Dendritic cell treated with granulocyte-macrophage colony-stimulating factor and Interleukin-4, amounts not matched to agents 40 ng/mL and 50 ng/mL, for 4 days (primary cell): ENCODE measurements at regions not wholly inside any gene's neighbourhood (a gene's known extent, or its start where the extent isn't known, plus 50 kb on each side); places are given as distances from the start of the nearest gene placed in this dataset.
"Not testable (repeated sequence)": the region's sequence is repeated elsewhere in the genome, so short reads cannot be mapped to it uniquely, and the experiment has no call there.

Experiments
- H3K27ac Mint-ChIP-seq: one replicate; pipeline ENCODE4 v1.8.0; 2022; ENCODE audit warnings: mild to moderate bottlenecking, mixed read lengths
- H3K27me3 Mint-ChIP-seq: one replicate; pipeline ENCODE4 v1.8.0; 2022; ENCODE audit warnings: mild to moderate bottlenecking, mixed read lengths
- H3K36me3 Mint-ChIP-seq: one replicate; pipeline ENCODE4 v1.8.0; 2022; ENCODE audit warnings: low read depth, mixed read lengths
- H3K4me1 Mint-ChIP-seq: one replicate; pipeline ENCODE4 v1.8.0; 2022; ENCODE audit warnings: low read depth, mixed read lengths
- H3K4me3 Mint-ChIP-seq: one replicate; pipeline ENCODE4 v1.8.0; 2022; ENCODE audit warnings: mild to moderate bottlenecking, moderate library complexity, mixed read lengths
- H3K9me3 Mint-ChIP-seq: one replicate; pipeline ENCODE4 v1.8.0; 2022; ENCODE audit warnings: mixed read lengths
- intact Hi-C: fragments of 100-400 bp; cut with micrococcal nuclease; formaldehyde crosslinking; loops from one replicate; pipeline ENCODE4 v1.15.0; 2022

GRCh38 chr2:153584244-153584643 is 105.7 kb upstream of the RPRM start:
- H3K9me3 Mint-ChIP-seq = peaks cover 59% of the 10 kb centered on the region
- no peaks in the 10 kb centered on the region for H3K27me3 Mint-ChIP-seq
- no peak overlapping the region for H3K27ac Mint-ChIP-seq
- no peaks in the 10 kb centered on the region for H3K4me1 Mint-ChIP-seq
- H3K4me3 Mint-ChIP-seq = no peak overlapping the region
- no peaks in the 10 kb centered on the region for H3K36me3 Mint-ChIP-seq
- intact Hi-C loops = no loop called here

- no peaks in the 10 kb centered on the region for H3K27me3 Mint-ChIP-seq
- H3K4me3 Mint-ChIP-seq = no peak overlapping the region
- no peaks in the 10 kb centered on the region for H3K4me1 Mint-ChIP-seq
- peaks cover 76% of the 10 kb centered on the region for H3K9me3 Mint-ChIP-seq
- intact Hi-C loops = no loop called here
- no peaks in the 10 kb centered on the region for H3K36me3 Mint-ChIP-seq
- no peak overlapping the region for H3K27ac Mint-ChIP-seq
Observed at GRCh38 chr2:153588408-153588807, 109.8 kb upstream of the RPRM start.

- Mint-ChIP-seq H3K36me3 (no peaks in the 10 kb centered on the region), H3K4me3 (no peak overlapping the region), H3K9me3 (peaks cover 65% of the 10 kb centered on the region), H3K4me1 (no peaks in the 10 kb centered on the region), H3K27me3 (no peaks in the 10 kb centered on the region), H3K27ac (no peak overlapping the region)
- intact Hi-C loops = no loop called here
Observed at GRCh38 chr2:153589586-153589985, 111.0 kb upstream of the RPRM start.

- intact Hi-C loops = not testable (repeated sequence)
Observed at GRCh38 chr2:153593086-153593485, 114.5 kb upstream of the RPRM start.

GRCh38 chr2:153595939-153596338 is 117.4 kb upstream of the RPRM start:
- H3K27ac Mint-ChIP-seq = no peak overlapping the region

More at GRCh38 chr2:153593086-153593485, 114.5 kb upstream of the RPRM start:
- peaks cover 31% of the 10 kb centered on the region for H3K9me3 Mint-ChIP-seq
- H3K4me3 Mint-ChIP-seq, H3K36me3 Mint-ChIP-seq, H3K4me1 Mint-ChIP-seq, H3K27ac Mint-ChIP-seq, H3K27me3 Mint-ChIP-seq: not testable (repeated sequence)

GRCh38 chr2:153601812-153602211 is 123.2 kb upstream of the RPRM start:
- Mint-ChIP-seq H3K4me1 (no peaks in the 10 kb centered on the region), H3K36me3 (no peaks in the 10 kb centered on the region), H3K27me3 (no peaks in the 10 kb centered on the region), H3K9me3 (no peaks in the 10 kb centered on the region), H3K27ac (no peak overlapping the region), H3K4me3 (no peak overlapping the region)
- intact Hi-C loops = no loop called here

More at GRCh38 chr2:153595939-153596338, 117.4 kb upstream of the RPRM start:
- Mint-ChIP-seq H3K9me3 (peaks cover 10% of the 10 kb centered on the region), H3K27me3 (no peaks in the 10 kb centered on the region), H3K4me1 (no peaks in the 10 kb centered on the region), H3K36me3 (no peaks in the 10 kb centered on the region), H3K4me3 (no peak overlapping the region)
- intact Hi-C loops = no loop called here

GRCh38 chr2:153604133-153604532 is 125.6 kb upstream of the RPRM start:
- H3K27me3 Mint-ChIP-seq = no peaks in the 10 kb centered on the region
- no peak overlapping the region for H3K4me3 Mint-ChIP-seq
- intact Hi-C loops = no loop called here
- no peaks in the 10 kb centered on the region for H3K36me3 Mint-ChIP-seq
- H3K9me3 Mint-ChIP-seq = no peaks in the 10 kb centered on the region
- no peak overlapping the region for H3K27ac Mint-ChIP-seq
- H3K4me1 Mint-ChIP-seq = no peaks in the 10 kb centered on the region

- Mint-ChIP-seq H3K36me3 (no peaks in the 10 kb centered on the region), H3K4me1 (no peaks in the 10 kb centered on the region)
Observed at GRCh38 chr2:153606623-153607022, 128.1 kb upstream of the RPRM start.

GRCh38 chr2:153622285-153622684 is 143.7 kb upstream of the RPRM start:
- no peak overlapping the region for H3K4me3 Mint-ChIP-seq
- no peaks in the 10 kb centered on the region for H3K4me1 Mint-ChIP-seq
- H3K9me3 Mint-ChIP-seq = peaks cover 25% of the 10 kb centered on the region
- H3K27ac Mint-ChIP-seq = no peak overlapping the region
- H3K36me3 Mint-ChIP-seq = no peaks in the 10 kb centered on the region
- intact Hi-C loops = no loop called here
- H3K27me3 Mint-ChIP-seq = no peaks in the 10 kb centered on the region

More at GRCh38 chr2:153606623-153607022, 128.1 kb upstream of the RPRM start:
- intact Hi-C loops = no loop called here
- no peaks in the 10 kb centered on the region for H3K27me3 Mint-ChIP-seq
- no peak overlapping the region for H3K27ac Mint-ChIP-seq
- H3K9me3 Mint-ChIP-seq = no peaks in the 10 kb centered on the region
- no peak overlapping the region for H3K4me3 Mint-ChIP-seq

- intact Hi-C loops = no loop called here
- Mint-ChIP-seq H3K36me3 (no peaks in the 10 kb centered on the region), H3K4me1 (no peaks in the 10 kb centered on the region), H3K9me3 (peaks cover 25% of the 10 kb centered on the region), H3K4me3 (no peak overlapping the region), H3K27ac (no peak overlapping the region), H3K27me3 (no peaks in the 10 kb centered on the region)
Observed at GRCh38 chr2:153623020-153623419, 144.5 kb upstream of the RPRM start.

- H3K27me3 Mint-ChIP-seq = no peaks in the 10 kb centered on the region
- H3K4me1 Mint-ChIP-seq = no peaks in the 10 kb centered on the region
- H3K27ac Mint-ChIP-seq = no peak overlapping the region
- H3K4me3 Mint-ChIP-seq = no peak overlapping the region
- H3K9me3 Mint-ChIP-seq = peaks cover 2% of the 10 kb centered on the region
- no peaks in the 10 kb centered on the region for H3K36me3 Mint-ChIP-seq
- intact Hi-C loops = no loop called here
Observed at GRCh38 chr2:153626676-153627075, 148.1 kb upstream of the RPRM start.

GRCh38 chr2:153635494-153635893 is 156.9 kb upstream of the RPRM start:
- Mint-ChIP-seq H3K9me3 (peaks cover 38% of the 10 kb centered on the region), H3K27ac (no peak overlapping the region), H3K4me3 (no peak overlapping the region), H3K4me1 (no peaks in the 10 kb centered on the region), H3K36me3 (no peaks in the 10 kb centered on the region), H3K27me3 (no peaks in the 10 kb centered on the region)
- intact Hi-C loops = no loop called here

GRCh38 chr2:153641046-153641445 is 162.5 kb upstream of the RPRM start:
- no peak overlapping the region for H3K4me3 Mint-ChIP-seq
- H3K27ac Mint-ChIP-seq = no peak overlapping the region
- no peaks in the 10 kb centered on the region for H3K4me1 Mint-ChIP-seq
- no peaks in the 10 kb centered on the region for H3K36me3 Mint-ChIP-seq
- no peaks in the 10 kb centered on the region for H3K27me3 Mint-ChIP-seq
- intact Hi-C loops = no loop called here
- peaks cover 31% of the 10 kb centered on the region for H3K9me3 Mint-ChIP-seq

- Mint-ChIP-seq H3K27ac (no peak overlapping the region), H3K27me3 (no peaks in the 10 kb centered on the region), H3K4me1 (no peaks in the 10 kb centered on the region), H3K9me3 (peaks cover 33% of the 10 kb centered on the region), H3K4me3 (no peak overlapping the region), H3K36me3 (no peaks in the 10 kb centered on the region)
- intact Hi-C loops = no loop called here
Observed at GRCh38 chr2:153644955-153645354, 166.4 kb upstream of the RPRM start.

- Mint-ChIP-seq H3K4me1 (no peaks in the 10 kb centered on the region), H3K36me3 (no peaks in the 10 kb centered on the region), H3K9me3 (peaks cover 33% of the 10 kb centered on the region), H3K27me3 (no peaks in the 10 kb centered on the region), H3K4me3 (no peak overlapping the region), H3K27ac (no peak overlapping the region)
- intact Hi-C loops = no loop called here
Observed at GRCh38 chr2:153645599-153645998, 167.0 kb upstream of the RPRM start.
